KMS-11 (cell line): ENCODE measurements at regions not wholly inside any gene's neighbourhood (a gene's known extent, or its start where the extent isn't known, plus 50 kb on each side); places are given as distances from the start of the nearest gene placed in this dataset.

Experiments
- H2AFZ ChIP-seq: fragments of 200-600 bp; sonication (generic); 2 replicates; pipeline ENCODE4 v1.6.1; 2016; ENCODE audit warnings: antibody characterized with exemption, mixed run types, low read depth
- H3K27ac ChIP-seq: fragments of 200-600 bp; sonication (generic); 2 replicates; pipeline ENCODE4 v1.6.1; 2016; ENCODE audit warnings: mild to moderate bottlenecking, mixed run types
- H3K27me3 ChIP-seq: fragments of 200-600 bp; sonication (generic); 2 replicates; pipeline ENCODE4 v1.6.1; 2017; ENCODE audit warnings: mild to moderate bottlenecking, low read depth, mixed run types, moderate library complexity; ENCODE audit not compliant: insufficient read depth
- H3K36me3 ChIP-seq: fragments of 200-600 bp; sonication (generic); 2 replicates; pipeline ENCODE4 v1.6.1; 2017; ENCODE audit warnings: mild to moderate bottlenecking, mixed run types; ENCODE audit not compliant: insufficient read depth
- H3K4me1 ChIP-seq: fragments of 200-600 bp; sonication (generic); 2 replicates; pipeline ENCODE4 v1.6.1; 2016; ENCODE audit warnings: mild to moderate bottlenecking, low read depth, mixed run types; ENCODE audit not compliant: poor library complexity, severe bottlenecking
- H3K4me2 ChIP-seq: fragments of 200-600 bp; sonication (generic); 2 replicates; pipeline ENCODE4 v1.7.0; 2016; ENCODE audit warnings: mild to moderate bottlenecking, mixed run types
- H3K4me3 ChIP-seq: fragments of 200-600 bp; sonication (generic); IDR thresholded peaks from 2 replicates; pipeline ENCODE4 v1.6.1; 2017; ENCODE audit warnings: low read depth, low read length, mixed read lengths; ENCODE audit not compliant: insufficient read depth
- H3K79me2 ChIP-seq: fragments of 200-600 bp; sonication (generic); 2 replicates; pipeline ENCODE4 v1.6.1; 2016; ENCODE audit warnings: low read depth, mixed run types; ENCODE audit not compliant: insufficient read depth
- H3K9ac ChIP-seq: fragments of 200-600 bp; sonication (generic); 2 replicates; pipeline ENCODE4 v1.6.1; 2016; ENCODE audit warnings: mild to moderate bottlenecking, mixed run types
- H4K20me1 ChIP-seq: fragments of 200-600 bp; sonication (generic); 2 replicates; pipeline ENCODE4 v1.6.1; 2016; ENCODE audit warnings: mild to moderate bottlenecking, mixed run types; ENCODE audit not compliant: insufficient read depth
- TF ChIP-seq, protein P1 (sequence below): fragments of 200-600 bp; sonication (generic); conservative IDR thresholded peaks from 2 replicates; pipeline ENCODE4 v1.6.1; 2017; ENCODE audit warnings: low read depth, mild to moderate bottlenecking, antibody characterized with exemption, low read length, moderate library complexity, mixed read lengths

DNA sequence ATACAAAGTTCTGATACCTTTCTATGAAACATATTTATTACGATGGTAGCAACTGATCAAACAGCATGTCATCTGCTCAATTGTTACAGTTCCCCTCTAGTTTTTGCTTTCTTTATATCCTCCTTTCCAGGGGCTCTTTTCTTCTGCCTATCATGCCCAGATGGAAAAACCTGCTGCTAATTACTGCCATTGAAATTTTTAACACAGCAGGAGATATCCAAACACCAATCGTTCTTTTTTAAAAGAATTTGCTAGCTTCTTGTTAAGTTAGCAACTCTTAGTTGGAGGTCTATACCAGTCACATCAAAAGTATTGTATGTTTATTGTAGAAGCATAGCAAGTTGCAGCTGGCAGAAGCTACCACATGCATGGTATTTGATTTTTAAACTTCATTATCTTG is 768.5 kb downstream of the NXPH1 start:
- H3K27me3 ChIP-seq: no peaks in the 10 kb centered on the region
- H3K36me3 ChIP-seq: no peaks in the 10 kb centered on the region
- no peak overlapping the region for H3K4me2 ChIP-seq
- no peak overlapping the region for H3K9ac ChIP-seq
- H3K4me3 ChIP-seq: no peak overlapping the region
- no peaks in the 10 kb centered on the region for H4K20me1 ChIP-seq
- H3K79me2 ChIP-seq: no peaks in the 10 kb centered on the region
- TF ChIP-seq, protein P1, sequence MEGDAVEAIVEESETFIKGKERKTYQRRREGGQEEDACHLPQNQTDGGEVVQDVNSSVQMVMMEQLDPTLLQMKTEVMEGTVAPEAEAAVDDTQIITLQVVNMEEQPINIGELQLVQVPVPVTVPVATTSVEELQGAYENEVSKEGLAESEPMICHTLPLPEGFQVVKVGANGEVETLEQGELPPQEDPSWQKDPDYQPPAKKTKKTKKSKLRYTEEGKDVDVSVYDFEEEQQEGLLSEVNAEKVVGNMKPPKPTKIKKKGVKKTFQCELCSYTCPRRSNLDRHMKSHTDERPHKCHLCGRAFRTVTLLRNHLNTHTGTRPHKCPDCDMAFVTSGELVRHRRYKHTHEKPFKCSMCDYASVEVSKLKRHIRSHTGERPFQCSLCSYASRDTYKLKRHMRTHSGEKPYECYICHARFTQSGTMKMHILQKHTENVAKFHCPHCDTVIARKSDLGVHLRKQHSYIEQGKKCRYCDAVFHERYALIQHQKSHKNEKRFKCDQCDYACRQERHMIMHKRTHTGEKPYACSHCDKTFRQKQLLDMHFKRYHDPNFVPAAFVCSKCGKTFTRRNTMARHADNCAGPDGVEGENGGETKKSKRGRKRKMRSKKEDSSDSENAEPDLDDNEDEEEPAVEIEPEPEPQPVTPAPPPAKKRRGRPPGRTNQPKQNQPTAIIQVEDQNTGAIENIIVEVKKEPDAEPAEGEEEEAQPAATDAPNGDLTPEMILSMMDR: no peak
- H3K4me1 ChIP-seq: peaks cover 2% of the 10 kb centered on the region
- H2AFZ ChIP-seq: no peak overlapping the region
- H3K27ac ChIP-seq: no peak overlapping the region

DNA sequence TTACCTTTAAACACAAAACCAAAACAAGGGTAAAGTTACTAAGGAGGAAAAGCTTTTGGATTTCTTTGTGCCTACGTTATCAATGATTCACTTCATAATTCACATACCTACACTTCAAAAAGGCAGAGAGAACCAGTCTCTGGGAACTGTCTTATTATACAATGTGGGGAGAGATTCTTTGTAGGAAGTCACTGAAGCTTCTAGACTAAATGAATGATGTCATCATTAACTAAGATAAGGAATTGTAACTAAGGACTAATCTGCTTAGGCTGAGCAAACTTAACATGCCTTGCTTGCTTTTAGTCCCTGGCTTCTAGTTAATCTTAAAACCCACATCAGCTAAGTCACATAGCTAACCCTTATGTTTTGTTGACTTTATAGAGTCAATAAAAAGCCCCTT is 771.2 kb downstream of the NXPH1 start:
- no peaks in the 10 kb centered on the region for H3K36me3 ChIP-seq
- TF ChIP-seq, protein P1: no peak

GRCh38 chr7:9210114-9210513 is 776.7 kb downstream of the NXPH1 start:
- H3K4me3 ChIP-seq: no peak overlapping the region
- TF ChIP-seq, protein P1: no peak
- H3K9ac ChIP-seq: no peak overlapping the region
- H3K4me1 ChIP-seq: no peaks in the 10 kb centered on the region
- H3K36me3 ChIP-seq: no peaks in the 10 kb centered on the region; the same call in 1 of the 2 replicates
- no peaks in the 10 kb centered on the region for H4K20me1 ChIP-seq
- no peak overlapping the region for H3K4me2 ChIP-seq
- H3K27me3 ChIP-seq: no peaks in the 10 kb centered on the region
- no peak overlapping the region for H3K27ac ChIP-seq
- H3K79me2 ChIP-seq: no peaks in the 10 kb centered on the region
- no peak overlapping the region for H2AFZ ChIP-seq

More for the DNA sequence above, 771.2 kb downstream of the NXPH1 start:
- H3K4me1 ChIP-seq: no peaks in the 10 kb centered on the region
- no peak overlapping the region for H3K4me3 ChIP-seq
- no peaks in the 10 kb centered on the region for H3K79me2 ChIP-seq
- no peaks in the 10 kb centered on the region for H3K27me3 ChIP-seq
- no peaks in the 10 kb centered on the region for H4K20me1 ChIP-seq
- no peak overlapping the region for H3K4me2 ChIP-seq
- H2AFZ ChIP-seq: no peak overlapping the region
- H3K27ac ChIP-seq: no peak overlapping the region
- no peak overlapping the region for H3K9ac ChIP-seq

DNA sequence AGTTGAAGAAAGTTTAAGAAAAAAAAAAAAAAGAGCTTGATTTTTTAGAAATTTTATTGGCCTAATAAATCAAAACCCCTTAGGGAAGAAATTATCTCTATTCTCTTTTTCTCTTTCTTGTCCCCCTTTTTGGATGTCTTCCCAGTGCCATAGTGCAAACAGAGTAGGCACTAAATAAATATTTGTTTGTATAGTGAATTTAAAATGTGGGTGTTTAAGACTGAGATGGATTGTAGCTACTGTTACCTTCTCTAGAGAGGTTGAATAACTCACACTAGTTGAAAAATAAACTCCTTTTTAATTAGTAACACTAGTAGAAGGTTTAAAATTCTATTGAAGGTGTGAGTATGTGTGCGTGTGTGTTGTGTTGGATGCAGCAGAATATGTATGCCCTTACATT is 783.8 kb downstream of the NXPH1 start:
- Histone ChIP-seq H4K20me1 (no peaks in the 10 kb centered on the region), H3K4me3 (no peak overlapping the region), H3K36me3 (no peaks in the 10 kb centered on the region; the same call in 1 of the 2 replicates), H3K27me3 (no peaks in the 10 kb centered on the region), H3K27ac (no peak overlapping the region), H3K9ac (no peak overlapping the region), H3K4me2 (no peak overlapping the region), H3K4me1 (no peaks in the 10 kb centered on the region), H2AFZ (no peak overlapping the region), H3K79me2 (no peaks in the 10 kb centered on the region)
- TF ChIP-seq, protein P1: no peak
